ENCODE measurements at regions not wholly inside any gene's neighbourhood (a gene's known extent, or its start where the extent isn't known, plus 50 kb on each side); places are given as distances from the start of the nearest gene placed in this dataset.

GRCh38 chr14:59103396-59103795 lies 85.1 kb upstream of the DAAM1 start:
- TF ChIP-seq CTCF (conservative IDR thresholded peaks at IDR 0.05) (no peak), EZH2 (IDR thresholded peaks at IDR 0.05; ENCODE audit: low read depth) (no peak)
